Parathyroid adenoma (tissue), 2 donors: ENCODE measurements at regions not wholly inside any gene's neighbourhood (a gene's known extent, or its start where the extent isn't known, plus 50 kb on each side); places are given as distances from the start of the nearest gene placed in this dataset.

Experiments used
- H2AFZ ChIP-seq: fragments of 300-600 bp; sonication (generic); one replicate; pipeline ENCODE4 v1.7.0; 2017; ENCODE audit warnings: antibody characterized with exemption, mild to moderate bottlenecking
- H3K27ac ChIP-seq: fragments of 300-600 bp; sonication (generic); one replicate; pipeline ENCODE4 v1.7.0; 2017
- H3K27me3 ChIP-seq: fragments of 300-600 bp; sonication (generic); one replicate; pipeline ENCODE4 v1.7.0; 2017; ENCODE audit warnings: low read length; ENCODE audit not compliant: control insufficient read depth, insufficient read depth
- H3K36me3 ChIP-seq: fragments of 300-600 bp; sonication (generic); one replicate; pipeline ENCODE4 v1.7.0; 2017; ENCODE audit warnings: low read length; ENCODE audit not compliant: control insufficient read depth, insufficient read depth
- H3K4me1 ChIP-seq: fragments of 300-600 bp; sonication (generic); one replicate; pipeline ENCODE4 v1.7.0; 2017; ENCODE audit warnings: control low read depth
- H3K4me2 ChIP-seq: fragments of 300-600 bp; sonication (generic); one replicate; pipeline ENCODE4 v1.7.0; 2017; ENCODE audit warnings: low read length
- H3K4me3 ChIP-seq: fragments of 300-600 bp; sonication (generic); one replicate; pipeline ENCODE4 v1.7.0; 2017; ENCODE audit warnings: low read depth, low read length
- H3K79me2 ChIP-seq: fragments of 300-600 bp; sonication (generic); one replicate; pipeline ENCODE4 v1.7.0; 2017; ENCODE audit warnings: control low read depth
- H3K9ac ChIP-seq: fragments of 300-600 bp; sonication (generic); one replicate; pipeline ENCODE4 v1.7.0; 2017; ENCODE audit warnings: mild to moderate bottlenecking
- H3K9me3 ChIP-seq: fragments of 300-600 bp; sonication (generic); one replicate; pipeline ENCODE4 v1.7.0; 2017; ENCODE audit warnings: low read length; ENCODE audit not compliant: control insufficient read depth
- TF ChIP-seq, protein P1 (sequence below): fragments of 300-600 bp; sonication (generic); IDR thresholded peaks from one replicate; pipeline ENCODE4 v1.7.0; 2017; ENCODE audit warnings: antibody characterized with exemption, mild to moderate bottlenecking
- donor health status: primary hyperparathyroidism.

DNA sequence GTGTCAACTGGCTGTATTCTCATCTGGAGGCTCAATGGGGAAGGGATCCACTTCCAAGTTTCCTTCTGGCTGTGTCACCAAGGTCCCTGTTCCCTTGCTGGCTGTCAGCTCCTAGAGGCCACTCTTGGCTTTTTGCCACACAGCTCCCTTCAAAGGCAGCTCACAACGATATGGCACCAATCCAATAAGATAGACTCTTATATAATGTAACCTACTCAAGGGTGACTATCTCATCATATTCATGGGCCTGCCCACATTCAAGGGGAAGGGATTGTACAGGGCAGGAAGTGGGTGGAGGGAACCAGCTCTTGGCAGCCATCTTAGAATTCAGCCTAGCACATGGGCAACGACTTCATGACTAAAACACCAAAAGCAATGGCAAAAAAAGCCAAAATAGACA lies 98.7 kb upstream of the PLXNC1 start:
- TF ChIP-seq, protein P1, sequence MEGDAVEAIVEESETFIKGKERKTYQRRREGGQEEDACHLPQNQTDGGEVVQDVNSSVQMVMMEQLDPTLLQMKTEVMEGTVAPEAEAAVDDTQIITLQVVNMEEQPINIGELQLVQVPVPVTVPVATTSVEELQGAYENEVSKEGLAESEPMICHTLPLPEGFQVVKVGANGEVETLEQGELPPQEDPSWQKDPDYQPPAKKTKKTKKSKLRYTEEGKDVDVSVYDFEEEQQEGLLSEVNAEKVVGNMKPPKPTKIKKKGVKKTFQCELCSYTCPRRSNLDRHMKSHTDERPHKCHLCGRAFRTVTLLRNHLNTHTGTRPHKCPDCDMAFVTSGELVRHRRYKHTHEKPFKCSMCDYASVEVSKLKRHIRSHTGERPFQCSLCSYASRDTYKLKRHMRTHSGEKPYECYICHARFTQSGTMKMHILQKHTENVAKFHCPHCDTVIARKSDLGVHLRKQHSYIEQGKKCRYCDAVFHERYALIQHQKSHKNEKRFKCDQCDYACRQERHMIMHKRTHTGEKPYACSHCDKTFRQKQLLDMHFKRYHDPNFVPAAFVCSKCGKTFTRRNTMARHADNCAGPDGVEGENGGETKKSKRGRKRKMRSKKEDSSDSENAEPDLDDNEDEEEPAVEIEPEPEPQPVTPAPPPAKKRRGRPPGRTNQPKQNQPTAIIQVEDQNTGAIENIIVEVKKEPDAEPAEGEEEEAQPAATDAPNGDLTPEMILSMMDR: no peak
- Histone ChIP-seq H3K27ac (no peak overlapping the region), H3K9ac (no peak overlapping the region), H3K4me2 (no peak overlapping the region), H3K36me3 (no peaks in the 10 kb centered on the region), H3K4me3 (no peak overlapping the region), H3K79me2 (no peaks in the 10 kb centered on the region), H3K9me3 (no peaks in the 10 kb centered on the region), H3K4me1 (no peaks in the 10 kb centered on the region), H3K27me3 (no peaks in the 10 kb centered on the region), H2AFZ (no peak overlapping the region)

DNA sequence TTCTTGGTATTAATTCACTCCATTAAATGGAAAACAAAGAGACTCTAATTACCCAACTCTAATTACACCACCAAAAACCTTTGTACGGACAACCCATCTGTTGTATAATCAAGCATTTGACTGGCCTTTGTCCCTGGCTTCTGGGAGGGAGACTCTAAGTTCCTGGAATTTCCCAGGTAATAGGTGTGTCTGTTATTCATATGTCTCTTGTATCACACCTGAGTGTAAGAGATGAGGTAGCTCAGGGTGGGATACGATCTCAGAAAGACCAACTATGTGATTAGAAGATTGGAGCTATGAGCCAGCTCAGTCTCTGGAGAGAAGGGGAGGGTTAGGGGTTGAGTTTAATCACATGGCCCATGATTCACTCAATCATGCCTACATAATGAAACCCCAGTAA lies 94.7 kb upstream of the PLXNC1 start:
- H3K4me1 ChIP-seq: no peaks in the 10 kb centered on the region
- H3K9me3 ChIP-seq: no peaks in the 10 kb centered on the region
- no peaks in the 10 kb centered on the region for H3K36me3 ChIP-seq
- no peak overlapping the region for H2AFZ ChIP-seq
- no peaks in the 10 kb centered on the region for H3K79me2 ChIP-seq
- no peak overlapping the region for H3K27ac ChIP-seq
- no peak overlapping the region for H3K4me3 ChIP-seq
- TF ChIP-seq, protein P1: no peak
- H3K9ac ChIP-seq: no peak overlapping the region
- H3K4me2 ChIP-seq: no peak overlapping the region
- H3K27me3 ChIP-seq: no peaks in the 10 kb centered on the region

DNA sequence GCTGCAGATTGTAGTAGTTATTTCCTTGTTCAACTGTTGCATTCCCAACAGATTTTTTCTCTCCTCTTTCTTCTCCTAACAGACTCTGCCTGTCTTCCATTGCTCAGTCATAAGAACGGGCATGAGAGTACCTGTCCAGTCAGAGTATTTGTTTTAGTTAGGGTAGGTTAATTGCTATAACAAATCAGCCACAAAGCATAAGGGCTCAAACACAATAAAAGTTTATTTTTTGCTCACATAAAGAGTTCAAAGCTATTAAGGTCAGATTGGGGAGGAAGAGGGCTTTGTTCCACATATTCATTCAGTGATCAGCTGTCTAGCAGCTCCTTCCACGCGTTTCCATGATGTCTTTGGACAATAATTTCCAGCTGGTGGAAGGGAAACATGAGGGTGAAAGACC lies 92.8 kb upstream of the PLXNC1 start:
- Histone ChIP-seq H3K79me2 (no peaks in the 10 kb centered on the region), H3K9ac (no peak overlapping the region), H2AFZ (no peak overlapping the region), H3K27ac (no peak overlapping the region), H3K4me2 (no peak overlapping the region), H3K27me3 (no peaks in the 10 kb centered on the region), H3K4me1 (no peaks in the 10 kb centered on the region), H3K4me3 (no peak overlapping the region), H3K9me3 (no peaks in the 10 kb centered on the region), H3K36me3 (no peaks in the 10 kb centered on the region)
- TF ChIP-seq, protein P1: no peak

DNA sequence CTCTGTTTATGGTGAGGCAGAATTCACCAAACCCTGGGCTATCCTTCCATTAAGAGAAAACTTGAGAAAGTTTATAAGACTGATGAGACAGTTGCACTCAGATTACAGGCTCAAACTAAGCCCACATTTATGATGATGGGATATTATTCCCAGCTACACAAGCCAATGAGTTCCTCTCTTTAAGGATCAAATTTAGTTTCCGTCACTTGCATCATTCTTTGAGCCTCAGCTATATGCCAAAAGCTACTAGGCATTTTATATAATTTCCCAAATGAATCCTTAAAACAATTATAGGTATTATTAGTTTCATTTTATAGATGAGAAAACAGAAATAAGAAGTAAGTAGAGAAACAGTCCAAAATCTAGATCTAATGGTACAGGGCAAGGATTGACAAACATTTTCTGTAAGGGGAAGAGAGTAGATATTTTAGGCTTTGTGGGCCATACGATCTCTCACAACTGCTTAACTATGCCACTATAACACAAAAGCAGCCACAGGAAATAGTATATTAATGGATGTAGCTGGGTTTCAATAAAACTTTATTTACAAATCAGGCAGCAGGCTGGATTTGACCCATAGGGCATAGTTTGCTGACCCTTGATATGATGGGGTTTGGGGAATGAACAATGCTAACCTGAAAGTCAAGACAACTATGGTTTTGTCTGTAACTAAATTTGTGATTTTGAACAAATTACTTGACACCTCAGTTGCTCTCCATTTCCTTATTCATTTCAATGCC lies 91.8 kb upstream of the PLXNC1 start:
- Histone ChIP-seq H3K27me3 (no peaks in the 10 kb centered on the region), H3K4me2 (no peak overlapping the region), H3K9ac (no peak overlapping the region), H2AFZ (no peak overlapping the region), H3K9me3 (no peaks in the 10 kb centered on the region), H3K79me2 (no peaks in the 10 kb centered on the region), H3K36me3 (no peaks in the 10 kb centered on the region), H3K27ac (no peak overlapping the region), H3K4me3 (no peak overlapping the region), H3K4me1 (no peaks in the 10 kb centered on the region)
- TF ChIP-seq, protein P1: no peak
